Endothelial cell (in vitro differentiated cells): ENCODE measurements at regions not wholly inside any gene's neighbourhood (a gene's known extent, or its start where the extent isn't known, plus 50 kb on each side); places are given as distances from the start of the nearest gene placed in this dataset.

Experiments used
- DNase-seq: peaks from one replicate; pipeline ENCODE4 v3.0.0; 2021; ENCODE audit warnings: low spot score
- H3K27ac Mint-ChIP-seq: one replicate; pipeline ENCODE4 v1.8.0; 2021; ENCODE audit warnings: mixed read lengths, inconsistent platforms; ENCODE audit not compliant: unreplicated experiment
- H3K27me3 Mint-ChIP-seq: one replicate; pipeline ENCODE4 v1.8.0; 2021; ENCODE audit warnings: mild to moderate bottlenecking, moderate library complexity, mixed read lengths, inconsistent platforms; ENCODE audit not compliant: unreplicated experiment
- H3K36me3 Mint-ChIP-seq: one replicate; pipeline ENCODE4 v1.8.0; 2021; ENCODE audit warnings: mild to moderate bottlenecking, low read depth, mixed read lengths, inconsistent platforms; ENCODE audit not compliant: unreplicated experiment
- H3K4me1 Mint-ChIP-seq: one replicate; pipeline ENCODE4 v1.8.0; 2021; ENCODE audit warnings: mild to moderate bottlenecking, mixed read lengths, inconsistent platforms; ENCODE audit not compliant: unreplicated experiment
- H3K4me3 Mint-ChIP-seq: one replicate; pipeline ENCODE4 v1.8.0; 2021; ENCODE audit warnings: mild to moderate bottlenecking, mixed read lengths, inconsistent platforms; ENCODE audit not compliant: unreplicated experiment
- H3K9me3 Mint-ChIP-seq: one replicate; pipeline ENCODE4 v1.8.0; 2021; ENCODE audit warnings: mixed read lengths, inconsistent platforms; ENCODE audit not compliant: unreplicated experiment
- CTCF ChIP-seq: fragments of 200-600 bp; sonication (generic); IDR thresholded peaks from one replicate; pipeline ENCODE4 v1.5.0; 2021; ENCODE audit warnings: antibody characterized with exemption; ENCODE audit not compliant: unreplicated experiment

- no peaks in the 10 kb centered on the region for H3K4me1 Mint-ChIP-seq
- DNase-seq: no peak
- no peak overlapping the region for H3K27ac Mint-ChIP-seq
- no peaks in the 10 kb centered on the region for H3K27me3 Mint-ChIP-seq
- TF ChIP-seq CTCF: no peak
- no peaks in the 10 kb centered on the region for H3K36me3 Mint-ChIP-seq
- no peaks in the 10 kb centered on the region for H3K9me3 Mint-ChIP-seq
- no peak overlapping the region for H3K4me3 Mint-ChIP-seq
Observed at GRCh38 chr4:136320465-136320813, 1211.9 kb downstream of the PCDH18 start.

- Mint-ChIP-seq H3K36me3 (no peaks in the 10 kb centered on the region), H3K27ac (no peak overlapping the region), H3K4me3 (no peak overlapping the region), H3K9me3 (no peaks in the 10 kb centered on the region), H3K4me1 (no peaks in the 10 kb centered on the region), H3K27me3 (no peaks in the 10 kb centered on the region)
- no peak for TF ChIP-seq CTCF
- DNase-seq: no peak
Observed at GRCh38 chr4:136319789-136320464, 1212.4 kb downstream of the PCDH18 start.

GRCh38 chr4:136316961-136317360 lies 1215.3 kb downstream of the PCDH18 start:
- Mint-ChIP-seq H3K9me3 (no peaks in the 10 kb centered on the region), H3K4me3 (no peak overlapping the region), H3K27ac (no peak overlapping the region), H3K4me1 (no peaks in the 10 kb centered on the region), H3K36me3 (no peaks in the 10 kb centered on the region), H3K27me3 (no peaks in the 10 kb centered on the region)
- TF ChIP-seq CTCF: no peak
- no peak for DNase-seq

GRCh38 chr4:136314686-136315085 lies 1217.6 kb downstream of the PCDH18 start:
- TF ChIP-seq CTCF: no peak
- no peak overlapping the region for H3K4me3 Mint-ChIP-seq
- DNase-seq: no peak
- no peaks in the 10 kb centered on the region for H3K9me3 Mint-ChIP-seq
- no peaks in the 10 kb centered on the region for H3K27me3 Mint-ChIP-seq
- H3K27ac Mint-ChIP-seq: no peak overlapping the region
- no peaks in the 10 kb centered on the region for H3K36me3 Mint-ChIP-seq
- H3K4me1 Mint-ChIP-seq: no peaks in the 10 kb centered on the region

- H3K4me1 Mint-ChIP-seq: no peaks in the 10 kb centered on the region
- no peaks in the 10 kb centered on the region for H3K9me3 Mint-ChIP-seq
- H3K36me3 Mint-ChIP-seq: no peaks in the 10 kb centered on the region
- no peak for DNase-seq
- no peak overlapping the region for H3K4me3 Mint-ChIP-seq
- no peaks in the 10 kb centered on the region for H3K27me3 Mint-ChIP-seq
- no peak for TF ChIP-seq CTCF
- H3K27ac Mint-ChIP-seq: no peak overlapping the region
Observed at GRCh38 chr4:136311774-136312173, 1220.5 kb downstream of the PCDH18 start.
